PFSK-1 (cell line): ENCODE measurements at regions not wholly inside any gene's neighbourhood (a gene's known extent, or its start where the extent isn't known, plus 50 kb on each side); places are given as distances from the start of the nearest gene placed in this dataset.

Source experiments
- FOXP2 ChIP-seq: optimal IDR thresholded peaks from 2 replicates; pipeline ENCODE3; 2011; ENCODE audit warnings: borderline replicate concordance, control low read depth, inconsistent platforms; ENCODE audit not compliant: insufficient read depth; ENCODE audit errors: extremely low read length, extremely low read depth
- POLR2AphosphoS5 ChIP-seq: IDR thresholded peaks from 2 replicates; pipeline ENCODE4 v1.6.1; 2012; ENCODE audit warnings: low read depth, mild to moderate bottlenecking, control low read depth, low read length, moderate library complexity
- REST ChIP-seq, 2 experiments: IDR thresholded peaks; 2 replicates each; pipeline versions ENCODE4 v1.6.1 to v1.8.0; 2011 to 2012; ENCODE audit warnings: low read depth in 2 of 2, low read length in 2 of 2, control low read depth in 1 of 2, inconsistent platforms in 1 of 2, mild to moderate bottlenecking in 1 of 2, moderate library complexity in 1 of 2; ENCODE audit not compliant: insufficient read depth in 1 of 2
- SIN3A ChIP-seq: IDR thresholded peaks from 2 replicates; pipeline ENCODE4 v1.6.1; 2012; ENCODE audit warnings: mild to moderate bottlenecking, low read length, moderate library complexity, borderline replicate concordance; ENCODE audit not compliant: insufficient read depth
- TAF1 ChIP-seq: IDR thresholded peaks from 2 replicates; pipeline ENCODE4 v1.6.1; 2012; ENCODE audit warnings: low read length, control low read depth, borderline replicate concordance; ENCODE audit not compliant: insufficient read depth

- no peak for TF ChIP-seq SIN3A
- TF ChIP-seq FOXP2, result no peak
- TF ChIP-seq REST (IDR thresholded peaks at IDR 0.05; ENCODE audit: insufficient read depth in 1 of 2, low read depth in 2 of 2, low read length in 2 of 2), result no peak
- TF ChIP-seq TAF1, result no peak
- no peak for TF ChIP-seq POLR2AphosphoS5
Observed at GRCh38 chr10:6802759-6803426, 222.8 kb upstream of the PRKCQ start.

- TF ChIP-seq SIN3A (no peak), POLR2AphosphoS5 (no peak), TAF1 (no peak), FOXP2 (no peak), REST (IDR thresholded peaks at IDR 0.05; ENCODE audit: insufficient read depth in 1 of 2, low read depth in 2 of 2, low read length in 2 of 2) (no peak)
Observed at GRCh38 chr10:6796231-6796630, 216.2 kb upstream of the PRKCQ start.

GRCh38 chr10:6795541-6795940, 215.5 kb upstream of the PRKCQ start:
- no peak for TF ChIP-seq TAF1
- TF ChIP-seq SIN3A, result no peak
- no peak for TF ChIP-seq POLR2AphosphoS5

- TF ChIP-seq POLR2AphosphoS5 (no peak), REST (IDR thresholded peaks at IDR 0.05; ENCODE audit: insufficient read depth in 1 of 2, low read depth in 2 of 2, low read length in 2 of 2) (no peak), TAF1 (no peak), SIN3A (no peak), FOXP2 (no peak)
Observed at GRCh38 chr10:6794441-6794840, 214.4 kb upstream of the PRKCQ start.

GRCh38 chr10:6788731-6789130, 208.7 kb upstream of the PRKCQ start:
- no peak for TF ChIP-seq SIN3A
- TF ChIP-seq TAF1, result no peak
- TF ChIP-seq POLR2AphosphoS5, result no peak
- TF ChIP-seq FOXP2, result no peak
- TF ChIP-seq REST (IDR thresholded peaks at IDR 0.05; ENCODE audit: insufficient read depth in 1 of 2, low read depth in 2 of 2, low read length in 2 of 2), result no peak
